ENCODE measurements at regions not wholly inside any gene's neighbourhood (a gene's known extent, or its start where the extent isn't known, plus 50 kb on each side); places are given as distances from the start of the nearest gene placed in this dataset.
A peak's percentile ranks its signal among the peaks of the same experiment; 100 is the strongest.
"Not testable (repeated sequence)": the region's sequence is repeated elsewhere in the genome, so short reads cannot be mapped to it uniquely, and the experiment has no call there.

GRCh38 chr15:81865850-81866537 lies 179.8 kb downstream of the MEX3B start:
- DNase-seq (ENCODE audit: low read depth), result no peak

DNA sequence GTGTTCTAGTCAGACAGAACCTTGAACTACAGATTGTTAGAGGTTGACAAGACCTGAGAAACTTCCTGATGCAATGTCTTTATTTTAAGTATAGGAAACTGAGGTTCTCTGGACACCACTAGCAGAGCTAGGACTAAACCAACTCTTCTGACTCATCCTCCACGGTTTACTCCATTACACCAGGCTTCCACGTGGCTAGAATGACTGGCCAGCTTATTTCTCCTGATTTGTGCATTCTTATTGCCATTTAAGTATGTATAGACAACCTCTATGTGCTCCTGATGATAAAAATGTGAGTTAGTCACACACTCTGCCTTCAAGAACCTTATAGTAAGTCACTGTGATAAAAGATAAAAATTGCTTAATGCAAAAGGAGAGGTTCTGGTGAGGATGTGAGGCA lies 182.7 kb downstream of the MEX3B start:
- DNase-seq (ENCODE audit: low read depth), result peak; percentile 30

GRCh38 chr15:81859737-81860516 lies 185.9 kb downstream of the MEX3B start:
- no peak for DNase-seq (ENCODE audit: low read depth)

GRCh38 chr15:81858586-81858985 lies 187.2 kb downstream of the MEX3B start:
- DNase-seq (ENCODE audit: low read depth), result no peak

GRCh38 chr15:81858136-81858535 lies 187.7 kb downstream of the MEX3B start:
- no peak for DNase-seq (ENCODE audit: low read depth)

GRCh38 chr15:81856634-81857026 lies 189.2 kb downstream of the MEX3B start:
- DNase-seq (ENCODE audit: low read depth), result no peak

DNA sequence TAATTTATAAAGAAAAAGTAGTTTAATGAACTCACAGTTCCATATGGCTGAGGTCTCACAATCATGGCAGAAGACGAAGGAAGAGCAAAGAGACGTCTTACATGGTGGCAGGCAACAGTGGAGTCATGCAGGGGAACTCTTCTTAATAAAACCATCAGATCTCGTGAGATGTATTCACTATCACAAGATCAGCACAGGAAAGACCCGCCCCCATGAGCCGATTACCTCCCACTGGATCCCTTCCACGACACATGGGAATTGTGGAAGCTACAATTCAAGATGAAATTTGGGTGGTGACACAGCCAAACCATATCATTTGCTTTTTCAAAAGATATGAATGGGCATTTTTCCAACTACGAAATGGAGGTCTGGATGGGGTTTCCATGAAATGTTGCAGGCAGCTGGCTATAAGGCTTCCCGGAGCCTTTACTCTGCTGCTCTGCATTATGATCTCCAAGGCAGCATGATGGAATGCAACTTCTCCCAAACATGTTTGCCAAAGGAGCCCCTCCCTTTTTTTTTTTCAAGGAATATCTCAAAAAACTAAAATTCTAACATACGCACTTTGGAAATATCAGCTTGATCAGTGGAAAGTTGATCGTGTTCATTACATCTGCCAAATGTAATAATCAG lies 189.7 kb downstream of the MEX3B start:
- no peak for DNase-seq (ENCODE audit: low read depth)

DNA sequence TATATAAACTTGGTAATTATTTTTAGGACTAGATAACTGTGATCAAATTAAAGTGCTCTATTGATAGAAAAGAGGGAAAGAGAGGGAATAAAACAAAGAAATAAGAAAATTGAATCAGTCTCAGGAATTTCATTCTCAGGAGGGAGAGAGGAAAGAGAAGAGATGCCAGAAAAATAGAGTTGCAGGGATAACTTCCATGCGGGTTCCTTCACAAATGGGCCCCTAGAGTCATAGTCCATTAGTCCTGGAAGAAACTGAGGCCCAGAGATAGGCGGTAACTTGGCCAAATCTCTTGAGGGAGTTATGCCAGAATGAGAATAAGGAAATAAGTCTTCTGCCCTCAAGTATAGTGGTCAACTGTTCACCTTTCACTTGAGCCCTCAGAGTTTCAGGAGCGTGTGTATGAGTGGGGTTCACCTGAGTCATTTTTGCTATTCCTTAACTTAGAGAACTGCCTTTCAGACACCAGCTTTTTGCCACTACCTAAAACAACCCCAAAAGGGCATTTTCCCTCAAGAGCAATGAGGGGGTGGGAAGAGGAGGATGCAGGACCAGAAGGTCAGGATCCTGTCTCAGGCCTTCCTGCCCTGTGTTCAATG lies 192.6 kb downstream of the MEX3B start:
- DNase-seq (ENCODE audit: low read depth), result no peak

- DNase-seq (ENCODE audit: low read depth), result no peak
Observed at GRCh38 chr15:81852411-81853149, 193.2 kb downstream of the MEX3B start.

- no peak for DNase-seq (ENCODE audit: low read depth)
Observed at GRCh38 chr15:81851757-81852156, 194.1 kb downstream of the MEX3B start.

- DNase-seq (ENCODE audit: low read depth), result no peak
Observed at GRCh38 chr15:81851325-81851724, 194.5 kb downstream of the MEX3B start.

DNA sequence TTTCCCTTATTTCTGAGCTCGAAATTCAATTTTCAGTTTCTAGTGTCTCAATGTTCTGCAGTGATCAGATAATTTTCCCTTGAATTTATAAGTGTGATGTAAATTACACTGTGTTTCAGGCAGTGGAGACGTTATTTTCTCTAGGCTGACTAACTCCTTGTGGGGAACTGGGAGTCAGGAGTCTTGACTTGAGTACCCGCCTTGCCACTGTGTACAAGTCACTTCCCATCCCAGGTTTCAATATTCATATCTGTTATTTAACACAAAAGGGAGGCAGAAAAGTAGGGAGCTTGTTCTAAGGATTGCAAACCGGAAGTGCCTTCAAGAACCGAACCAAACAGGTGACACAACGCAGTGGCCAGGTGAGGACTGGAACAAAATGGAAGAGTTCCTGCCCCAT lies 196.5 kb downstream of the MEX3B start:
- no peak for DNase-seq (ENCODE audit: low read depth)

GRCh38 chr15:81848701-81849100 lies 197.1 kb downstream of the MEX3B start:
- DNase-seq (ENCODE audit: low read depth), result no peak

DNA sequence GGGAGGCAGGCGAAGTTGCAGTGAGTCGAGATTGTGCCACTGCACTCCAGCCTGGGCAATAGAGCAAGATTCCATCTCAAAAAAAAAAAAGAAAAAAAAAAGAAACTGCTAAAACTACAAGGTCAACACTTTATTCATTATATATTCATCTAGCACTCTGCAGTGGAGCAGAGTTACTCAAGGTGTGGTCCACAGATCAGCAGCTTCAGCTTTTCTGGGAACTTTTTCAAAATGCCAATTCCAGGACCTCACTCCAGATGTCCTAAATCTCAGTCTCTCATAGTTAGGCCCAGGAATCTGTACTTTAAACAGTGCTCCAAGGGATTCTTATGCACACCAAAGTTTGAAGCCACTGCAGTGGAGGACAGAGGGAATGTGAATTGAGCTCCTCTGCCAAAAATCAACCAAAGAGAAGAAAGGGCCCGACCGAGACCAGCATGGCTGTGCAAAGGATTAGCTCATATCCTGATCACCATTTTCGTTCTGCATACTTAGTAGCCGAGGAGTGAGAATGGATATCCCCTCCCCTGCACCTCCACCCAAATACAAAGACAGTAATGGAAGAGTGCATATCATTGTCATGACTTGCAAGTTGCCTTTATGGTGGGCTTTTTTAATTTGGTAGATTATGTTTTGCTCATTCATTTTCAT lies 201.9 kb downstream of the MEX3B start:
- no peak for DNase-seq (ENCODE audit: low read depth)

- no peak for DNase-seq (ENCODE audit: low read depth)
Observed at GRCh38 chr15:81843226-81843625, 202.6 kb downstream of the MEX3B start.

GRCh38 chr15:81839387-81839786 lies 206.4 kb downstream of the MEX3B start:
- DNase-seq (ENCODE audit: low read depth), result no peak

DNA sequence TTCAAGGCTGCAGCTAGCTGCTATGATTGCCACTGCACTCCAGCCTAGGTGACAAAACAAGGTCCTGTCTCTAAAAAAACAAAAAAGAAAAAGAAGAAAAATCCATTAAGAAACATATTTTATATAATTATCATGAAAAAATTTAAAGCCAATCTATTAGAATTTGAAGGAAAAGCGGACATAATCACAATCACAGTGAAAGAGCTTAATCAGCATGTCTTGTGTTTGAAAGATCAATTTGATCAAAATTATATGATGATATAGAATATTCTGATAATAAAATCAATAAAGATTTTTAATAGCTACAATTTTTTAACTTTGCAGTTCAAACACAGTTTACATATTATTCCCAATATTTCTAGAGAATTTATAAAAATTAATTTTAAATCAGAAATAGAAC lies 210.1 kb downstream of the MEX3B start:
- no peak for DNase-seq (ENCODE audit: low read depth)

DNA sequence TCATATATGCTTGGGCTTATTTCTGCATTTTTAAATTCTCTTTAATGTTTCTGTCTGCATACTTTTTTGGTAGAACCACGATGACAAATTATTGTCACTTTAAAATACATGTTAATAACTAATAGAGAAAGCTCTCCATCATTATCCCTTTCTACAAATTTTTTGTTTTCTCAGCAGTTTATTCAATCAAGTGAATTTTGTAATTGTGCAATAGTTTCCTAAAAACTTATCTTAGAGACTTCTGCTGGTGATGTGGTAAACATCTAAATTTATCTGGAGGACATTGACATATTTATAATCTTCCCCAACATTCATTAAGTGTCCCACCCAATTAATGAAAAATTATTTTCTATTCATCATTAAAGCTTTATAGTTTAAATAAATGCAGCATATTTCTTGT lies 215.3 kb downstream of the MEX3B start:
- DNase-seq (ENCODE audit: low read depth), result no peak

- DNase-seq (ENCODE audit: low read depth), result no peak
Observed at GRCh38 chr15:81829918-81830317, 215.9 kb downstream of the MEX3B start.

GRCh38 chr15:81828135-81828534 lies 217.7 kb downstream of the MEX3B start:
- no peak for DNase-seq (ENCODE audit: low read depth)

DNA sequence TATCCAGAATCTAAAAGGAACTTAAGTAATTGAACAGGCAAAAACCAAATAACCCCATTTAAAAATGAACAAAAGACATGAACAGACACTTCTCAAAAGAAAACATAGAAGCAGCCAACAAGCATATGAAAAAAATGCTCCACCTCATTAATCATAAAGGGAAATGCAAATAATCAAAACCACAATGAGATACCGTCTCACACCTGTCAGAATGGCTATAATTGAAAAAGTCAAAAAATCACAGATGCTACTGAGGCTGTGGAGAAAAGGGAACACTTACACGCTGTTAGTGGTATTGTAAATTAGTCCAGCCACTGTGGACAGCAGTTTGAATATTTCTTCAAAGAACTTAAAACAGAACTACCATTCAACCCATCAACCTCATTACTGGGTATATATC lies 220.7 kb downstream of the MEX3B start:
- DNase-seq (ENCODE audit: low read depth), result no peak

DNA sequence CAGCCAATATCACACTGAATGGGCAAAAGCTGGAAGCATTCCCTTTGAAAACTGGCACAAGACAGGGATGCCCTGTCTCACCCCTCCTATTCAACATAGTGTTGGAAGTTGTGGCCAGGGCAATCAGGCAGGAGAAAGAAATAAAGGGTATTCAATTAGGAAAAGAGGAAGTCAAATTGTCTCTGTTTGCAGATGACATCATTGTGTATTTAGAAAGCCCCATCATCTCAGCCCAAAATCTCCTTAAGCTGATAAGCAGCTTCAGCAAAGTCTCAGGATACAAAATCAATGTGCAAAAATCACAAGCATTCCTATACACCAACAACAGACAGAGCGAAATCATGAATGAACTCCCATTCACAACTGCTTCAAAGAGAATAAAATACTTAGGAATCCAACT lies 223.2 kb downstream of the MEX3B start:
- DNase-seq (ENCODE audit: low read depth), result not testable (repeated sequence)
